HEK293 (cell line): ENCODE measurements at regions not wholly inside any gene's neighbourhood (a gene's known extent, or its start where the extent isn't known, plus 50 kb on each side); places are given as distances from the start of the nearest gene placed in this dataset.

ENCODE experiments used
- CTCF ChIA-PET: fragments of 350-600 bp; formaldehyde crosslinking; extraction: SDS; loops from one replicate; lab custom pipeline; 2021; ENCODE audit warnings: antibody characterized with exemption; lab: Yijun Ruan, JAX
- POLR2A ChIA-PET: fragments of 300-600 bp; formaldehyde crosslinking; extraction: SDS; loops from one replicate; lab custom pipeline; 2020; ENCODE audit warnings: antibody characterized with exemption, inconsistent platforms; lab: Yijun Ruan, JAX
- H3K27ac ChIP-seq: fragments of 200-500 bp; sonication (Bioruptor generic); 2 replicates; pipeline ENCODE4 v1.5.1; 2014; ENCODE audit warnings: low read depth, low read length, control low read depth, inconsistent platforms; ENCODE audit errors: extremely low read depth
- H3K36me3 ChIP-seq, 2 experiments: fragments of 200-500 bp in 1 of 2; sonication (Bioruptor generic) in 1 of 2; 1 replicate in 1 of 2; 2 replicates in 1 of 2; pipeline ENCODE4 v1.5.1; 2014 to 2017; ENCODE audit warnings: inconsistent platforms in 2 of 2, low read length in 2 of 2; ENCODE audit not compliant: control insufficient read depth in 2 of 2, insufficient read depth in 1 of 2
- H3K4me1 ChIP-seq: fragments of 200-500 bp; sonication (Bioruptor generic); 2 replicates; pipeline ENCODE4 v1.5.1; 2014; ENCODE audit warnings: mild to moderate bottlenecking, low read length, inconsistent platforms; ENCODE audit not compliant: control insufficient read depth, insufficient read depth
- H3K4me3 ChIP-seq: 2 replicates; pipeline ENCODE4 v1.5.1; 2011; ENCODE audit warnings: low read depth, mild to moderate bottlenecking, control low read depth, low read length, moderate library complexity
- H3K9me3 ChIP-seq: fragments of 200-500 bp; sonication (Bioruptor generic); 2 replicates; pipeline ENCODE4 v1.5.1; 2014; ENCODE audit warnings: low read depth, low read length, inconsistent platforms; ENCODE audit not compliant: control insufficient read depth, insufficient read depth
- BCL11A ChIP-seq: fragments of 450-650 bp; formaldehyde crosslinking; IDR thresholded peaks from 2 replicates; pipeline ENCODE4 v1.5.1; 2016; ENCODE audit warnings: low read depth, missing biosample characterization, missing genetic modification characterization
- EGR2 ChIP-seq: fragments of 450-650 bp; formaldehyde crosslinking; IDR thresholded peaks from 2 replicates; pipeline ENCODE4 v1.5.1; 2016; ENCODE audit warnings: low read depth, missing biosample characterization, missing genetic modification characterization
- HOXC10 ChIP-seq: sonication (generic); formaldehyde crosslinking; IDR thresholded peaks from 2 replicates; pipeline ENCODE4 v1.8.1; 2023; ENCODE audit warnings: mild to moderate bottlenecking, missing genetic modification reagents
- MYNN ChIP-seq: fragments of 450-650 bp; formaldehyde crosslinking; IDR thresholded peaks from 2 replicates; pipeline ENCODE4 v1.5.1; 2016; ENCODE audit warnings: missing biosample characterization, missing genetic modification characterization, borderline replicate concordance
- ZBTB17 ChIP-seq: fragments of 450-650 bp; formaldehyde crosslinking; IDR thresholded peaks from 2 replicates; pipeline ENCODE4 v1.5.1; 2016; ENCODE audit warnings: missing biosample characterization, missing genetic modification characterization
- ZEB2 ChIP-seq: fragments of 450-650 bp; formaldehyde crosslinking; IDR thresholded peaks from 2 replicates; pipeline ENCODE4 v1.5.1; 2016; ENCODE audit warnings: missing biosample characterization, missing genetic modification characterization
- ZNF10 ChIP-seq: fragments of 450-650 bp; formaldehyde crosslinking; IDR thresholded peaks from 2 replicates; pipeline ENCODE4 v1.5.1; 2017; ENCODE audit warnings: missing biosample characterization, missing genetic modification characterization
- ZNF133 ChIP-seq: fragments of 450-650 bp; formaldehyde crosslinking; IDR thresholded peaks from 2 replicates; pipeline ENCODE4 v1.5.1; 2016; ENCODE audit warnings: missing biosample characterization, missing genetic modification characterization
- ZNF19 ChIP-seq: fragments of 450-650 bp; formaldehyde crosslinking; IDR thresholded peaks from 2 replicates; pipeline ENCODE4; 2016; ENCODE audit warnings: missing biosample characterization, missing genetic modification characterization, low read depth
- ZNF324 ChIP-seq: fragments of 450-650 bp; formaldehyde crosslinking; IDR thresholded peaks from 2 replicates; pipeline ENCODE4 v1.5.1; 2016; ENCODE audit warnings: missing biosample characterization, missing genetic modification characterization
- ZNF341 ChIP-seq: fragments of 450-650 bp; formaldehyde crosslinking; IDR thresholded peaks from 2 replicates; pipeline ENCODE4; 2016; ENCODE audit warnings: low read depth, missing biosample characterization, missing genetic modification characterization
- ZNF473 ChIP-seq: fragments of 450-650 bp; formaldehyde crosslinking; IDR thresholded peaks from 2 replicates; pipeline ENCODE4 v1.5.1; 2017; ENCODE audit warnings: missing biosample characterization, missing genetic modification characterization
- ZNF514 ChIP-seq: fragments of 450-650 bp; formaldehyde crosslinking; IDR thresholded peaks from 2 replicates; pipeline ENCODE4 v1.5.1; 2016; ENCODE audit warnings: missing biosample characterization, missing genetic modification characterization
- ZSCAN30 ChIP-seq: fragments of 450-650 bp; IDR thresholded peaks from 2 replicates; pipeline ENCODE4 v1.5.1; 2018; ENCODE audit warnings: missing biosample characterization, mild to moderate bottlenecking, missing genetic modification characterization, moderate library complexity
- TF ChIP-seq, protein P1 (sequence below): fragments of 450-650 bp; formaldehyde crosslinking; IDR thresholded peaks from 2 replicates; pipeline ENCODE4 v1.5.1; 2016; ENCODE audit warnings: missing biosample characterization, missing genetic modification characterization
- TF ChIP-seq, protein P2 (sequence below): fragments of 450-650 bp; IDR thresholded peaks from 2 replicates; pipeline ENCODE4 v1.5.1; 2018; ENCODE audit warnings: missing biosample characterization, missing genetic modification characterization
- TF ChIP-seq, protein P3 (sequence below): fragments of 450-650 bp; formaldehyde crosslinking; IDR thresholded peaks from 2 replicates; pipeline ENCODE4 v1.5.1; 2017; ENCODE audit warnings: missing biosample characterization, missing genetic modification characterization
- TF ChIP-seq, protein P4 (sequence below): fragments of 450-650 bp; formaldehyde crosslinking; IDR thresholded peaks from 2 replicates; pipeline ENCODE4 v1.5.1; 2016; ENCODE audit warnings: missing biosample characterization, missing genetic modification characterization, borderline replicate concordance
- TF ChIP-seq, protein P5 (sequence below): fragments of 450-650 bp; formaldehyde crosslinking; IDR thresholded peaks from 2 replicates; pipeline ENCODE4 v1.5.1; 2016; ENCODE audit warnings: missing biosample characterization, missing genetic modification characterization

DNA sequence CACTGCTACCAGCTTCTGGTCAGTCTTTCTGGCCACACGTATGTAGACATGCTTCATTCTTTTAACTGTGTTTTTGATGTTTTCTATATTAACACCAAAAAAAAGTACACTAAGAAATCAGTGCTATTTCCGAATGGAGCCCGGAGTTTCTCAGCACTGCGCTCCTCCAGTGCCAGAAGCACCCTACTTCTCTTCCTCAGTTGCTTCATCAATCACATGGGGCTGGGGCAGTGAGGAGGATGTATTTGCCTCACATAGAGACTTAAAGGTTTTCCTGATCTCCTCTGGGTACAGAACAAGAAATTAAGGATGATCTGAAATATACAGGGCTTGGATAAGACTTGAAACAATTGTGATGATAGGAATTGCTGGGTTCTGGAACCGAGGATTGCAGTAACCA is 148.0 kb downstream of the ERCC6L2 start (continued):
- TF ChIP-seq ZNF341 (tag by site-specific recombination) (no peak), ZNF473 (tag by site-specific recombination) (no peak)

DNA sequence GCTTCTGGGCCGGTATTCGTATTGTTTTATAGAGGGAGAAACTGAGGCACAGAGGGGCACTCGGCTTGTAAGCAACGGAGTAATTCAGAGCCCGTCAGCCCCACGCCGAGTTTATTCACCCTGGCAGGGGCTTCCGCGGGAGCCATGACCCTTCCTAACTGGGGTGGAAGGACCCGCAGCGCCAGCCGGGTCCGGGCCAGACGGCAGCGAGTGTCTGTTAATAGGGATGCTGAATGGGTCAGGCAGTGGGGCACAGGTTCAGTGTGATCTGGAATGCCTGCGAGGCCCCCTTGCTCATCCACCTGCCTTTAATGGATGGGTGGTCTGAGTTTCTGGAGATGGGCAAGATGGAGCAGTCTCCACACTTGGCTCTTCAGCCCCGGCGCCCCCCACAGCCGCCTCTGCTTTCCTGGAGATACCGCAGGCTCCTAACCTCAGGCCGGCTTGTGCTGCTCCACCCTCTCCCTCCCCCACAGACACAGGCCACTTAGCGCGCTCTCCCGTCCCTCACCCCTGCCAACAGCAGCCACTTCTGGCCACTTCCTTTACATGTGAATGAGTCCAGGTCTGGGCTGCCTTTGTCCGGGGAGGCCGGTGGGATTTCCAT is 147.1 kb downstream of the ERCC6L2 start:
- Histone ChIP-seq H3K9me3 (no peaks in the 10 kb centered on the region), H3K27ac (no peak overlapping the region), H3K4me1 (no peaks in the 10 kb centered on the region; the same call in 1 of the 2 replicates), H3K4me3 (no peak overlapping the region), H3K36me3 (no peaks in the 10 kb centered on the region; a peak in 1 of 3 replicates)
- TF ChIP-seq, protein P1, sequence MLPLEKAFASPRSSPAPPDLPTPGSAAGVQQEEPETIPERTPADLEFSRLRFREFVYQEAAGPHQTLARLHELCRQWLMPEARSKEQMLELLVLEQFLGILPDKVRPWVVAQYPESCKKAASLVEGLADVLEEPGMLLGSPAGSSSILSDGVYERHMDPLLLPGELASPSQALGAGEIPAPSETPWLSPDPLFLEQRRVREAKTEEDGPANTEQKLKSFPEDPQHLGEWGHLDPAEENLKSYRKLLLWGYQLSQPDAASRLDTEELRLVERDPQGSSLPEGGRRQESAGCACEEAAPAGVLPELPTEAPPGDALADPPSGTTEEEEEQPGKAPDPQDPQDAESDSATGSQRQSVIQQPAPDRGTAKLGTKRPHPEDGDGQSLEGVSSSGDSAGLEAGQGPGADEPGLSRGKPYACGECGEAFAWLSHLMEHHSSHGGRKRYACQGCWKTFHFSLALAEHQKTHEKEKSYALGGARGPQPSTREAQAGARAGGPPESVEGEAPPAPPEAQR, result no peak
- TF ChIP-seq ZSCAN30 (tag by site-specific recombination) (no peak), BCL11A (tag by site-specific recombination) (no peak), HOXC10 (CRISPR knock-in tag) (no peak), ZNF133 (tag by site-specific recombination) (no peak), ZNF10 (tag by site-specific recombination) (no peak), ZNF514 (tag by site-specific recombination) (no peak), ZBTB17 (tag by site-specific recombination) (no peak), ZEB2 (tag by site-specific recombination) (no peak), MYNN (tag by site-specific recombination) (no peak), EGR2 (tag by site-specific recombination) (no peak), ZNF19 (tag by site-specific recombination) (no peak), ZNF473 (tag by site-specific recombination) (no peak), ZNF324 (no peak)
- TF ChIP-seq, protein P2, sequence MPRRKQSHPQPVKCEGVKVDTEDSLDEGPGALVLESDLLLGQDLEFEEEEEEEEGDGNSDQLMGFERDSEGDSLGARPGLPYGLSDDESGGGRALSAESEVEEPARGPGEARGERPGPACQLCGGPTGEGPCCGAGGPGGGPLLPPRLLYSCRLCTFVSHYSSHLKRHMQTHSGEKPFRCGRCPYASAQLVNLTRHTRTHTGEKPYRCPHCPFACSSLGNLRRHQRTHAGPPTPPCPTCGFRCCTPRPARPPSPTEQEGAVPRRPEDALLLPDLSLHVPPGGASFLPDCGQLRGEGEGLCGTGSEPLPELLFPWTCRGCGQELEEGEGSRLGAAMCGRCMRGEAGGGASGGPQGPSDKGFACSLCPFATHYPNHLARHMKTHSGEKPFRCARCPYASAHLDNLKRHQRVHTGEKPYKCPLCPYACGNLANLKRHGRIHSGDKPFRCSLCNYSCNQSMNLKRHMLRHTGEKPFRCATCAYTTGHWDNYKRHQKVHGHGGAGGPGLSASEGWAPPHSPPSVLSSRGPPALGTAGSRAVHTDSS (tag by site-specific recombination), result no peak
- TF ChIP-seq, protein P3, sequence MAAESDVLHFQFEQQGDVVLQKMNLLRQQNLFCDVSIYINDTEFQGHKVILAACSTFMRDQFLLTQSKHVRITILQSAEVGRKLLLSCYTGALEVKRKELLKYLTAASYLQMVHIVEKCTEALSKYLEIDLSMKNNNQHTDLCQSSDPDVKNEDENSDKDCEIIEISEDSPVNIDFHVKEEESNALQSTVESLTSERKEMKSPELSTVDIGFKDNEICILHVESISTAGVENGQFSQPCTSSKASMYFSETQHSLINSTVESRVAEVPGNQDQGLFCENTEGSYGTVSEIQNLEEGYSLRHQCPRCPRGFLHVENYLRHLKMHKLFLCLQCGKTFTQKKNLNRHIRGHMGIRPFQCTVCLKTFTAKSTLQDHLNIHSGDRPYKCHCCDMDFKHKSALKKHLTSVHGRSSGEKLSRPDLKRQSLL (tag by site-specific recombination), result no peak
- CTCF ChIA-PET, result interaction anchor here (0.5 kb wide), 1 partner anchor 343 kb away, joined by 3 read pairs; no protein-coding TSS in a partner anchor
- POLR2A ChIA-PET, result no interaction called here

DNA sequence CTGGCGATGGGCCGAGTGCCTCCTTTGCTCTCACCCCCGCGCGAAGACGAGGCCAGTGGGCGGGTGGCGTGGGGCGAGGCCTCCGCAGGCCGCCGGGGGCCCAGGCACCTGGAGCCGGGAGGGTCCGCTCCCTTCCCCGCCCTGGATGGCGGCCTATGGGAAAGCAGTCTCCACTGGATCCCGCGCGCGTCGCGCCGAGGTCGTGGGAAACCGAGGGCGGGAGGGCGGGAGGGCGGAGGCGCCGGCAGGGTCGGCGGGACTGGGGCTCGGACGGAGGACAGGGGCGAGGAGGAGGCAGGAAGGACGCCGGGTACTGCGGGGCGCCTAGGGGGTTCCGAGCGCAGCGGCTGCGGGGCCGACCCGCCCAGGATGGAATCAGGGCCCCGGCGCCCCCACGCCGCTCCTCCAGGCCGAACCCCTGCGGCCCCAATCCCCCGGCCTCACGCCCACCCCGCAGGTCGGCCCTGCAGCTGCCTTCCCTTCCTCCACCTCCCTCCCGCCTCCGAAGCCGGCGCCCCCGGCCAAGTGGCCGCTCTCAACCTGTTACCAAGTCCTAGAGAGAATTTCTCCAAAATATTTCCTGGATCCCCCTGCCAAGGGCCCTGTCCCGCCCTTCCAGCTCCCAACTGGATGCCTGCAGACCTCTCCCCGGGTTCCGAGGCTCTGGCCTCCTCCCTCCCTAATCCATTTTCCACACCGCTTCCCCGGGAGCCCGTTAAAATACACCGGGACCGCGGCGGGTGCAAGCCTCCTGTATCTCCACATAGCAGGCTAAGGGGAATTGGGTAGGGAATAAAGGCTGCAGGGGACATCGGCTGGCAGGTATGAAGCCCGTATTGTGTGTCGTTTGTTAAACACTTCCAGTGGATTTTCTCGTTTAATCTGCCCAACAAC is 146.3 kb downstream of the ERCC6L2 start:
- H3K4me1 ChIP-seq, result no peaks in the 10 kb centered on the region; the same call in 1 of the 2 replicates
- CTCF ChIA-PET, result interaction anchor here (0.5 kb wide), 1 partner anchor 343 kb away, joined by 3 read pairs; no protein-coding TSS in a partner anchor
- POLR2A ChIA-PET, result no interaction called here
- peak overlapping the region; percentile 42 for H3K4me3 ChIP-seq
- H3K27ac ChIP-seq, result no peak overlapping the region
- H3K9me3 ChIP-seq, result no peaks in the 10 kb centered on the region
- H3K36me3 ChIP-seq, result peaks cover 0 to 7% of the 10 kb centered on the region in 2 experiments; a peak in 2 of 3 replicates
- TF ChIP-seq, protein P4, sequence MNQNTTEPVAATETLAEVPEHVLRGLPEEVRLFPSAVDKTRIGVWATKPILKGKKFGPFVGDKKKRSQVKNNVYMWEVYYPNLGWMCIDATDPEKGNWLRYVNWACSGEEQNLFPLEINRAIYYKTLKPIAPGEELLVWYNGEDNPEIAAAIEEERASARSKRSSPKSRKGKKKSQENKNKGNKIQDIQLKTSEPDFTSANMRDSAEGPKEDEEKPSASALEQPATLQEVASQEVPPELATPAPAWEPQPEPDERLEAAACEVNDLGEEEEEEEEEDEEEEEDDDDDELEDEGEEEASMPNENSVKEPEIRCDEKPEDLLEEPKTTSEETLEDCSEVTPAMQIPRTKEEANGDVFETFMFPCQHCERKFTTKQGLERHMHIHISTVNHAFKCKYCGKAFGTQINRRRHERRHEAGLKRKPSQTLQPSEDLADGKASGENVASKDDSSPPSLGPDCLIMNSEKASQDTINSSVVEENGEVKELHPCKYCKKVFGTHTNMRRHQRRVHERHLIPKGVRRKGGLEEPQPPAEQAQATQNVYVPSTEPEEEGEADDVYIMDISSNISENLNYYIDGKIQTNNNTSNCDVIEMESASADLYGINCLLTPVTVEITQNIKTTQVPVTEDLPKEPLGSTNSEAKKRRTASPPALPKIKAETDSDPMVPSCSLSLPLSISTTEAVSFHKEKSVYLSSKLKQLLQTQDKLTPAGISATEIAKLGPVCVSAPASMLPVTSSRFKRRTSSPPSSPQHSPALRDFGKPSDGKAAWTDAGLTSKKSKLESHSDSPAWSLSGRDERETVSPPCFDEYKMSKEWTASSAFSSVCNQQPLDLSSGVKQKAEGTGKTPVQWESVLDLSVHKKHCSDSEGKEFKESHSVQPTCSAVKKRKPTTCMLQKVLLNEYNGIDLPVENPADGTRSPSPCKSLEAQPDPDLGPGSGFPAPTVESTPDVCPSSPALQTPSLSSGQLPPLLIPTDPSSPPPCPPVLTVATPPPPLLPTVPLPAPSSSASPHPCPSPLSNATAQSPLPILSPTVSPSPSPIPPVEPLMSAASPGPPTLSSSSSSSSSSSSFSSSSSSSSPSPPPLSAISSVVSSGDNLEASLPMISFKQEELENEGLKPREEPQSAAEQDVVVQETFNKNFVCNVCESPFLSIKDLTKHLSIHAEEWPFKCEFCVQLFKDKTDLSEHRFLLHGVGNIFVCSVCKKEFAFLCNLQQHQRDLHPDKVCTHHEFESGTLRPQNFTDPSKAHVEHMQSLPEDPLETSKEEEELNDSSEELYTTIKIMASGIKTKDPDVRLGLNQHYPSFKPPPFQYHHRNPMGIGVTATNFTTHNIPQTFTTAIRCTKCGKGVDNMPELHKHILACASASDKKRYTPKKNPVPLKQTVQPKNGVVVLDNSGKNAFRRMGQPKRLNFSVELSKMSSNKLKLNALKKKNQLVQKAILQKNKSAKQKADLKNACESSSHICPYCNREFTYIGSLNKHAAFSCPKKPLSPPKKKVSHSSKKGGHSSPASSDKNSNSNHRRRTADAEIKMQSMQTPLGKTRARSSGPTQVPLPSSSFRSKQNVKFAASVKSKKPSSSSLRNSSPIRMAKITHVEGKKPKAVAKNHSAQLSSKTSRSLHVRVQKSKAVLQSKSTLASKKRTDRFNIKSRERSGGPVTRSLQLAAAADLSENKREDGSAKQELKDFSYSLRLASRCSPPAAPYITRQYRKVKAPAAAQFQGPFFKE (tag by site-specific recombination), result no peak
- TF ChIP-seq, protein P5, sequence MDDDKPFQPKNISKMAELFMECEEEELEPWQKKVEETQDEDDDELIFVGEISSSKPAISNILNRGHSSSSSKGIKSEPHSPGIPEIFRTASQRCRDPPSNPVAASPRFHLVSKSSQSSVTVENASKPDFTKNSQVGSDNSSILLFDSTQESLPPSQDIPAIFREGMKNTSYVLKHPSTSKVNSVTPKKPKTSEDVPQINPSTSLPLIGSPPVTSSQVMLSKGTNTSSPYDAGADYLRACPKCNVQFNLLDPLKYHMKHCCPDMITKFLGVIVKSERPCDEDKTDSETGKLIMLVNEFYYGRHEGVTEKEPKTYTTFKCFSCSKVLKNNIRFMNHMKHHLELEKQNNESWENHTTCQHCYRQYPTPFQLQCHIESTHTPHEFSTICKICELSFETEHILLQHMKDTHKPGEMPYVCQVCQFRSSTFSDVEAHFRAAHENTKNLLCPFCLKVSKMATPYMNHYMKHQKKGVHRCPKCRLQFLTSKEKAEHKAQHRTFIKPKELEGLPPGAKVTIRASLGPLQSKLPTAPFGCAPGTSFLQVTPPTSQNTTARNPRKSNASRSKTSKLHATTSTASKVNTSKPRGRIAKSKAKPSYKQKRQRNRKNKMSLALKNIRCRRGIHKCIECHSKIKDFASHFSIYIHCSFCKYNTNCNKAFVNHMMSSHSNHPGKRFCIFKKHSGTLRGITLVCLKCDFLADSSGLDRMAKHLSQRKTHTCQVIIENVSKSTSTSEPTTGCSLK, result no peak
- TF ChIP-seq ZNF514 (tag by site-specific recombination), result no peak
